NCI-H1105 (cell line): ENCODE measurements at regions not wholly inside any gene's neighbourhood (a gene's known extent, or its start where the extent isn't known, plus 50 kb on each side); places are given as distances from the start of the nearest gene placed in this dataset.
"Not testable (repeated sequence)": the region's sequence is repeated elsewhere in the genome, so short reads cannot be mapped to it uniquely, and the experiment has no call there.

Experiments used
- DNase-seq: peaks from one replicate; lab custom pipeline; 2025; lab: John Stamatoyannopoulos, UW

DNA sequence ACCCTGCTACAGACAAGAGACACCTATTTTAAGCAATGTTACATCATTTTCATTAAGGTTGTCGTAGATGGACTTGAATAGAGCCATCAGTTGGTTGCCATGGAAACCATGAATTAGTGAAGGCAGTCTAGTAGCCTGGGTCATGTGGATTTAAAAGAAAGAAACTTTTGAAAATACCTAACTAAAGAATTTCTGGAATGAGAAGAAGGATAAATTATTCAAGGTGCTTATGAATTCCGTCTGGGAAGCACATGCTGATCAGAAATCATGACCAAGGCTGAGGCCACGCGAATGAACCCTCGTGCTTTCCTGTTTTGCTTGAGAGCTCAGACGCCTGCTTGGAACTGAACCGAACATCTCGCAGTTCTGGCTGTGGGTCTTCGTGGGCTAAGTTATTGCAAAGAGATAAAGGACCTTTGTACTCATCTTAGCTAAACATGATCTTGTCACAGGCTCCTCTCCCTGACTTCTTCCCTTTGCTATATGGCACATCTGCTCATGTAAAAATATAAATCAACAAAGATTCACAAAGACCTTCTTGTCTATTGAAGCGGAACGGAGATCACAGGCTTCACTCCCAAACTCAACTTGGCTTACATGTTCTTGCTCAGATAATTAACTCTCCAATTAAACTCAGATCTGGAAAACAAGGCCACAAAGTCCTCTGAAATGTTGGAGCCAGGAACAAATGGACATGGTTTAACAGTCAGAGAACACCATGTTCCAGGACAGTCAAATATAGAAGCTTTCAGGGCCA, 140.2 kb downstream of the NUFIP1 start:
- no peak for DNase-seq

DNA sequence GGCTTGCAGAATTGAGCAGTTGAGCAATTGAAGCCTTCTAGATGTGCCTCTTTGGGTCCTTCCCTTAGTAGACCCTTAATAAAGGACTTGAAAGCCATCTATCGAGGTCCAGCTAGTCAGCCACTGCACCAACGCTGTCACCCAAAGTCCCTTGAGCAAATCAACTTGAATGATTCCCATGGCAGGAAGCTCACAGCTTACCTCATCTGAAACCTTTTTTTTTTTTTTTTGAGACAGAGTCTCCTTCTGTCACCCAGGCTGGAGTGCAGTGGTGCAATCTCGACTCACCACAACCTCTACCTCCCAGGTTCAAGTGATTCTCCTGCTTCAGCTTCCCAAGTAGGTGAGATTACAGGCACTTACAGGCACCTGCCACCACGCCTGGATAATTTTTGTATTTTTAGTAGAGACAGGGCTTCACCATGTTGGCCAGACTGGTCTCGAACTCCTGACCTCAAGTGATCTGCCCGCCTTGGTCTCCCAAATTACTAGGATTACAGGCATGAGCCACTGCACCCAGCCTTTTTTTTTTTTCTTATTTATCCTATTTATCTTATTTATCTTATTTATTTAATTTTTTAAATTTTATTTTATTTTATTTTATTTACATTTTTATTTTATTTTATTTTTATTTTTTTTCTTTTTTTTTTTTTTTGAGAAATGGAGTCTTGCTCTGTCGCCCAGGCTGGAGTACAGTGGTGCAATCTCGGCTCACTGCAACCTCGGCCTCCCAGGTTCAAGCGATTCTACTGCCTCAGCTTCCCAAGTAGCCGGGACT, 143.8 kb downstream of the NUFIP1 start:
- DNase-seq = not testable (repeated sequence)

DNA sequence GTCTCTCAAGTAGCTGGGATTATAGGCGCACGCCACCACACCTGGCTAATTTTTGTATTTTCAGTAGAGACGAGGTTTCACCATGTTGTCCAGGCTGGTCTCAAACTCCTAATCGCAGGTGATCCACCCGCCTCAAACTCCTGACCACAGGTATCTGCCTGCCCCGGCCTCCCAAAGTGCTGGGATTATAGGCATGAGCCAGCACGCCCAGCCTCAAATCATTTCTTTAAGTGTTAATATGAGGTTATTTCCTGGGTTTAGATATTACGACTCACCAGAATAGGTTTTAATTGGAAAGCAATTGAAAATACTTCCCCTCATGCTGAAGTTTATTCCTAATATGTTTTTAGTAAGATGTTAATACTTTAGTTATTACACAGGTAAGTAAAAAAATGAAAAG, 144.5 kb downstream of the NUFIP1 start:
- DNase-seq = no peak

GRCh38 chr13:44843403-44843802, 145.9 kb downstream of the NUFIP1 start:
- no peak for DNase-seq

- no peak for DNase-seq
These were observed 147.1 kb downstream of the NUFIP1 start for GRCh38 chr13:44842158-44842557.

DNA sequence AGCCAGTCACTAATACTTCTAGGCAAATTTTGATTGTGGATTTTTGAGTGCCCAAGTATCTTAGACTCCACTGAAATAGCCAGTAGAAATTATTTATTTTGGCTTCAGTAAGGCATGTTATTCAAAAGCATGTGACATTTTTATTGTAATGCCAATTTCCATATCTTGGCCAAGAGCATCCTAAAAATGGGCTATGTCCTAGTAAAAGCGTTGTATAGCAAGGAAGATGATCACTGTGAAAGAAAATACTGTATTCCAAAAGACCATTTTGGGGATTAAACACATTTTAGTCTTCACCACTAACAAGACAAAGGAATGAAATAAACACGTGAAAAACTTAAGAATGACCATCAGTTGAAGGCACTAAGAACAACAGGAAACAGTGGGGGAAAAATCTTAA, 149.1 kb downstream of the NUFIP1 start:
- no peak for DNase-seq

DNA sequence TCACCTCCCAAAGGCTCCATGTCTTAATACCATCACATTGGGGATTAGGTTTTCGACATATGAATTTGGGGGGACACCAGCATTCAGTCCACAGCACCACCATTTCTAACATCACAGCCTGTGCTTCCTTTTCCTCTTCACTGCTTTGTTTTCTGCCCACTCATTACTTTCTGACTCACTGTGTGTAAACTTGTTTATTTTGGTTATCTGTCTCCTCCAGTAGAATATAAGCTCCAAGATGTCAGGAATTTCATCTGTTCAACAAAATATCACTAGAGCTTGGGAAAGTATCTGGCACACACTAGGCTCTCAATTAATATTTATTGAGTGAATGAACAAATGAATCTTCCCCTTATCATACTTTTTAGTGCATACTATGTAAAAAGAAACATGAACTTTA, 152.0 kb downstream of the NUFIP1 start:
- no peak for DNase-seq

- no peak for DNase-seq
These were observed 154.9 kb downstream of the NUFIP1 start for GRCh38 chr13:44834404-44834803.

- no peak for DNase-seq
These were observed 155.6 kb downstream of the NUFIP1 start for GRCh38 chr13:44833626-44834025.

- DNase-seq = no peak
These were observed 156.1 kb downstream of the NUFIP1 start for GRCh38 chr13:44833139-44833538.

GRCh38 chr13:44826591-44827350, 162.5 kb downstream of the NUFIP1 start:
- no peak for DNase-seq

DNA sequence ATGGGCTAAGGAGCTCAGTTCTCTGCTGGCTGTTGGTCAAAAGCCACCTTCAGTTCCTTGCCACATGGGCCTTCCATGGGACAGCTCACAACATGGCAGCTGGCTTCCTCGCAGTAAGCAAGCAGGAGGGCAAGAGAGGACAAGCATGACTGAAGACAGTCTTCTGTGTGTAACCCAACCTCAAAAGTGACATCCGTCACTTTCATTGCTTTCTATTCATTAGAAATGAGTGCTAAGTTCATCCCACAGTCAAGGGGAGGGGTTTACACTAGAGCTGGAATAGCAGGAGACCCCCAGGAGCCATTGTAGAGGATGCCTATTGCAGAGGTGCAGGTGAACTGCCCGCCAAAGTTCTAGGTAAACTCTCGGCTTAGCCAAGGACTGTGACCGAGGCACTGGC, 163.3 kb downstream of the NUFIP1 start:
- no peak for DNase-seq

DNA sequence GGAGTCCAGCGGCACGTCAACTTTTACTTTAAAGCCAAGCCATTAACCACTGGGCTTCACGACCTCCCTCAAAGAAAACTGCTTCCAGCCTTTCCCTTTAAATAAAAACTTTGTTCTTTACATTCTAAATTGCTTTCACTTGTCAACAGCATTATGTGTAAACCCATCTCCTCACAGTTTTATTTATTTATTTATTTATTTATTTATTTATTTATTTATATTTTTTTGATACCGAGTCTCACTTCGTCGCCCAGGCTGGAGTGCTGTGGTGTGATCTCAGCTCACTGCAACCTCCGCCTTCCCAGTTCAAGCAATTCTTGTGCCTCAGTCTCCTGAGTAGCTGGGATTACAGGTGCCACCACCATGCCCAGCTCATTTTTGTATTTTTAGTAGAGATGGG, 165.7 kb downstream of the NUFIP1 start:
- not testable (repeated sequence) for DNase-seq

GRCh38 chr13:44822291-44822690, 167.0 kb downstream of the NUFIP1 start:
- no peak for DNase-seq

GRCh38 chr13:44819772-44820171, 169.5 kb downstream of the NUFIP1 start:
- DNase-seq = no peak

GRCh38 chr13:44819245-44819644, 170.0 kb downstream of the NUFIP1 start:
- no peak for DNase-seq

GRCh38 chr13:44818428-44818827, 170.8 kb downstream of the NUFIP1 start:
- no peak for DNase-seq

DNA sequence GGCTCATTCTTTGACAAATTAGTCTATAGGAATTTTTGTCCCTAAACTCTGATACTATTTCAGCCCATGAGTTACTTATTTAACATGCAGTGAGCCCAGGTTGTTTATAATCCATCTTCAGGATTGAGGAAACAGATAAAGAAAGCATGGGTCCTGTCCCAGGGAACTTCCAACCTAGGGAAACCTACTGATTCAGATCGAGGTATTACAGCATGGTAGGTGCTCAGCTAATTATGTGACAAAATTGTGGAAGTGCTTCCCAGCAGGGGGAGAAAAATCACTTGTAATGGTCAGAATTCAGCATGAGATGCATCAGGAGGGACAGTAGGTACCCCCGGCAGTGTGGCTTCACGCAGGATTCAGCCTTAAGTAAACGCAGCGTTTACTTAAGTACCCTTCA, 171.3 kb downstream of the NUFIP1 start:
- DNase-seq = no peak

DNA sequence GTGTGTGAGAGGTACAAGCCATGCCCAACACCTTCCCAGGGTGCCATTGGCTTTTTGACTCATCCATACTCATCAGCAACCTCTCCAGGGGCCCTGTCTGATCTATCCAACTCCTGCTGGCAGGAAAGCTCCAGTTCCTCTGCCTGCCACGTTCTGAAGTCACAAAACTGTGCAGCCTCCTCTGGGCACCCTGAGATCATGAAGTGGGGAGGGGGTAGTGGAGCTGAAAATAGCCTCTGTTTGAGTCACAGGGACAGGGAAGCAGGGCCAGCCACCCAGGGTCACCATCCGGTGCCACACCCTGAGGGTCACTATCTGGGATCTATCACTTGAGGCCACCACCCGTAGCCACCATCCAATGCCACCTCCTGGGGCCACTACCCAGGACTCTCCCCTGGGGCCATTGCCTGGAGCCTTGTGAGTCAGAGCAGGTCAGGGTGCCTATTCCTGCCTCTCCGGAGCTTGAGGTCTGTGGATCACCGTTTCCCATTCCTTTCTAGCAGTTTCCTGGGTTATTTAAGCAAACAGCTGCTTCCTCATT, 172.1 kb downstream of the NUFIP1 start:
- no peak for DNase-seq

GRCh38 chr13:44816701-44817100, 172.6 kb downstream of the NUFIP1 start:
- no peak for DNase-seq

DNA sequence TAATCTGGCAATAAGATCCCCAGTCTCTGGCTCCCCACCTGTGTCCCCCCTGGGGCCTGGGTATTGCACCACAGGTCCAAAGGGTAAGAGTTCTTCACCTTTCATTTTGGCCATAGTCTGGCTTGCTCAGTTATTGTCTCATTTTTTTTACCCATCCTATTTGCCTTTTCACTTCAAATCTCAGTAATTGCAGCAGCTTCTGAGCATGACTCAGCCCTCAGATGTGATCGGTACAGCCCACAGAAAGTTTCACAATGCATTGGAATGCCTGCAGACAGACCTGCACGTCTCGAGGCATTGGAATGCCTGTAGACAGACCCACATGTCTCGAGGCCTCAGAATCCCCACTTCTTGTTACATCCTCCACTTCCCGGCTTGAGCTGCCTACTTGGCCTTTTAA, 173.6 kb downstream of the NUFIP1 start:
- DNase-seq = no peak

DNA sequence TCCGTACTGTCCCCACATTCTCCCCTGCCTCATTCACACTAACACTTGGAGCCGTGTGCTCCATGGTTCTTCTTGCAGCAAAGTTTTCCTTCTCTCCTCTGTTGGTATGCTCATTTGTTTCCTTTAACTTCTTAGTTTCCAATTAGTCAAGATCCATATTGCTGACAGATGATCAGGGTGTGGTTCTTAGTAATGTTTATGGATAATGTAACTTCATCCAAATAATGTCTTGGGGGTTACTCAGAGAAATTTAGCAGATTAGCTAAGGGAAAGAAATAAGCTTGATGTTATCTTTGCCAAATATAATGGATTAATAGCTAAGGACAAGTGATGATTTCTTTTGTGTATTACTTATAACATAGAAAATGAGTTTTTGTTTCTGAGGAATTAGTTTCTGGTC, 174.4 kb downstream of the NUFIP1 start:
- DNase-seq = no peak

- DNase-seq = no peak
These were observed 175.1 kb downstream of the NUFIP1 start for GRCh38 chr13:44814161-44814560.
